ENCODE measurements at regions not wholly inside any gene's neighbourhood (a gene's known extent, or its start where the extent isn't known, plus 50 kb on each side); places are given as distances from the start of the nearest gene placed in this dataset.

- DNase-seq, result no peak
Observed at GRCh38 chr13:86201477-86201876, 402.3 kb upstream of the SLITRK6 start.

DNA sequence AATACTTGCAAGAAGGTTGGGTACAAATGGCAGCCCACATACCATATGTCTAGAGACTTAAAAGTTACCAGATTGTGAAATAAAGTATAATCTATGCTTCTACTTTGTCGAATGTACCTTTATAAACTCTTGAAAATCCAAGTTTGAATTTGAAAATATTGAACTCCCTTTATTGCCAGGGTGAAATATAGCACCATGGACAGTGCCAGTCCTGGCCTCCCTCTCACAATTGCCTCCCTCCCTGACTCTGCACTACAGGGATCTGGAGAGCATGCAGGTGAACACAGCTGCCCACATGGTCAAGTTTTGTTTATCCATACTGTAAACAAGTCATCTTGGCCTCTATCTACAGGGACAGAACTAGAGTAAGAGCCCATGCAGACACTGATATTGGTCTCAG lies 394.1 kb upstream of the SLITRK6 start:
- DNase-seq, result no peak

GRCh38 chr13:86188170-86188569 lies 389.0 kb upstream of the SLITRK6 start:
- DNase-seq, result no peak

DNA sequence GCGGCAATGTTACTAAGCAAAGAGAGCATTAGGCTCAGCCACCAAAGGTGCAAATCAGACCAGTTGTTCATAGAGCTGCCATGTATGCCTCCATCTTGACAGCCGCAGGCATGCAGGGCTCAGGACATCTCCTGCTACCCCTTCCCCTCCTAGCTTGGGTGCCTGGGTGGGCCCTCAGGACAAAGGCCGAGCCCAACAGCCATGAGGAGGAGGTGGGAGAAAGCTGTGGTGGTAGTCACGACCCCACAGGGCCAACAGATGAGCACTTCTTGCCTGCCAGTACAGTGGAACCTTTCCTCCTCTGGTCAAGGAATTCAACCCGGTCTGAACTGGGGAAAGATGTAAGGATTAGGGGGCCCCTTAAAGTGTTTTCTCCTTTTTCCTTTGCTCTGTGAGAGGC lies 386.4 kb upstream of the SLITRK6 start:
- no peak for DNase-seq

GRCh38 chr13:86185107-86185506 lies 385.9 kb upstream of the SLITRK6 start:
- DNase-seq, result no peak

- no peak for DNase-seq
Observed at GRCh38 chr13:86174622-86175021, 375.4 kb upstream of the SLITRK6 start.

DNA sequence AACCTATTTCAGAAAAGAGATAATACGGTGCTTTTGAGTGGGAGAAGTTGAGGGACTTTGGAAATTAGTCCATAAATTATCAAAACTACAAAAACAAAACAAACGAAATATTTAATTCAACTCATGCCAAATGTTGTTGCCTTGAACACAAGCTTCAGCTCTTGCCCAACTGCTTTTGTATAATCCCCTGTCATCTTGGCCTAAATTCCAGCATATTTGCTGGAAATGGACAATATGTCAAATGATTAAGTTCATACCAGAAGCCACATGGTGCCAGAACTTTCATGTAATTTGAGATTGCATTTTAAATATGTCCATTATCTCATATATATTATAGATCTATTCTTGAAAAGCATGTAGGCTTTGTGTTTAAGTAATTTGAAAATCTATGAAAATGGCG lies 373.7 kb upstream of the SLITRK6 start:
- DNase-seq, result no peak

GRCh38 chr13:86161257-86161656 lies 362.0 kb upstream of the SLITRK6 start:
- DNase-seq, result no peak

DNA sequence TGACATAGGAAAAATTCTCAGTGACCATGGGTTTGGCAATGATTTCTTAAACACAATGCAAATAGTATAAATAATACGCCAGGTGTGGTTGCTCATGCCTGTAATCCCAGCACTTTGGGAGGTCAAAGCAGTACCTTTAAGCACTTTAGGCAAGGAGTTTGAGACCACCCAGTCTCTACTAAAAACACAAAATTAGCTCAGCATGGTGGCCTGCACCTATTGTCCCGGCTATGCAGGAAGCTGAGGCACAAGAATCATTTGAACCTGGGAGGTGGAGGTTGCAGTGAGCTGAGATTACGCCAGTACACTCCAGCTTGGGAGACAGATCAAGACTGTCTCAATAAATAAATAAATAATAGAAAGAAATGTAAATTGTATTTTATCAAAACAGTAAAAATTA lies 356.5 kb upstream of the SLITRK6 start:
- DNase-seq, result no peak

DNA sequence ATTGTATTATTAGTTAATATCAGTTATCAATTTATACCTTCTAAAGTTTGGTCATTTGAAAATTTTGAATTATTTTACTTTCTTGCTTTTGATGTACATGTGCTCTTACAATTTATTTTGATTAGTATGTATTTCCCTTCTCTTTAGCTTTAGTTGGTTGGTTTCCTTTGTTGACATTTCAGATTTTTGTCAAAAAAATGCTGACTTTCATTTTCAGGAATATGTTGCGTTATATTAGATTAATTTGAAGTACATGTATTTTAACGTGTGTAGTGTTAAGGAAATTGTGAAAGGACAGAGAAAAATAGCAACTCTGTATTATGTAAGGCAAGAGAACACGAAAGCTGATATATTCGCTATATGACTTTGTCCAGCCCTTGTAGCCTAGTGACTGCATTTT lies 342.9 kb upstream of the SLITRK6 start:
- no peak for DNase-seq

DNA sequence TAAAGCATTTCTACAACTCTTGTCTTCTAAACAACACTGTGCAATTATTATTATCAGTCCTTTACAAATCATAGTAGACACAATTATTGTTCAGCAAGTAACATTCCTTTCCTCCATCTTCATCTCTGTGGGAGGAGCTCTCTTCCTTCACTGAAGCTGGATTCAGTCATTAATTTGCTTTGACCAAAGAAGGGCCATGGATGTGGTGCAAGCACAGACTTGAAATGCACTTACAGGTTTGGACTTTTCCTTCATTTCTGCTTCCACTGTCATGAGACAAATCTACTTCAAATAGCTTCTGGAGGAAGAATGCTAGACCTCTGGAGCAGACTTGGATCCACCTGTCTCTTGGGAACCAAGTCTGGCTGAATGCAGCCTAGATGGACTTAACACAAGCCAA lies 336.6 kb upstream of the SLITRK6 start:
- DNase-seq, result no peak

DNA sequence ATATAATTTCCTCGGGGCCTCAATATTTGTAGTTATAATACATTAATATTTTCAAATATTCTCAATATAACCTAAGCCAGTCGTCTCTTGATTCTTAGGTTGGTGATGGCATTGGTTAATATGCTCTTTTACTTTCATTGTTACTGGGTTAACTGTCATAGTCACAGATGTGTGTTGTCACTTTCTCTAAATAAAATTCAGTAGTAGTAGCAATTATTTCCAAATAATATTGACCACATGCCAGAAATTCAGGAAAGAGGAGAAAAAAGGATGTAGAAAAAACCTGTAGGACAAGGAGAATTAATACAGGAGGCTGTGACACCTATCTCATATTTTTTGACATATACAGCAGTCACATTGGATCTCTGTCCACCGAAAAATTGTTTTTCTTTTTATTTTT lies 322.7 kb upstream of the SLITRK6 start:
- no peak for DNase-seq

DNA sequence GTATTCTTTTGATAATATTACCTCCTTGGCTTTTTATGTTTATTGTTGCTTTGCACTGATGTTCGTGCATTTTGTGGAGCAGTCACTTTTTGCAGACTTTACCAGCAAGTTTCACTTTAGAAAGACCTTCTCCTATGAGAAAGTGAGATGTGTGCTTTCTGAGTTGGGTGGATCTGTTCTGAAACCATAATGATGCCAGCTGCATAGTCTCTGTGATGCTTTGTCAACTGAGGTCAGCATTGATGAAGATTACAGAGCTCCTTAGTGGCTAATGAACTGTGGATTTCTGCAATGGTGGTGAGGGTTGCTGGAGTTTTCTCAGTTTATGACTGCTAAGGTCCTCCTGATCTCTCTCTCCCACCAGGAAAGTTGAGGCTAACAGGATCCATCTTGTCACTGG lies 309.9 kb upstream of the SLITRK6 start:
- DNase-seq, result no peak

DNA sequence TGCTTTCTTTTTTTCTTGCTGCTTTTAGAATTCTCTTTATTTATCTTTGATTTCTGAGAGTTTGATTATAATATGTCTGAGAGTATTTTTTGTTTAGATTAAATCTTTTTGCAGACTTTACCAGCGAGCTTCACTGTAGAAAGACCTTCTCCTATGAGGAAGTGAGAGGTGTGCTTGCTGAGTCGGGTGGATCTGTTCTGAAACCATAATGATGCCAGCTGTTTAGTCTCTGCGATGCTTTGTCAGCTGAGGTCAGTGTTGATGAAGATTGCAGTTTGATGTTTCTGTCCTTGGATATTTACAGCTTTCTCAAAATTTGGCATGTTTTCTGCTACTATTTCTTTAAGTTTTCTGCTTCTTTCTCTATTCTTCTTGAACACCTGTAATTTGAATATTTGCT lies 309.1 kb upstream of the SLITRK6 start:
- no peak for DNase-seq

DNA sequence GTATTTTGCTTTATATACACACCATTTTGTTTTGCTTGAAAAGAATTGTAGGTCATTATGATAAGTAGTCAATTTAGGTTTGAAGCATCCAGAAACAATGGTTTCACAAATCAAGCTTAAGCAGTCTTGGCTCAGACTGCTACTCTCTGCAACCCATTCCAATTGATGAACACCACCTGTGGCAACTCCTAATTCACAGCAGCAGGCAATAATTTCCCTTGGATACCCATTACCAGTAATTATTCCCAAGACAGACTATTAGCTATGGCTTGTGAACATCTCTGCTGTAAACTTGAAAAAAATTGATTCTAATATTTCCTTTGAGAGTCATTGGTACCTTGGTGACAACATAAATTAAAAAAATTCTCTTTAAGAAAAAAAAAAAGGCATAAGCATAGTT lies 299.3 kb upstream of the SLITRK6 start:
- DNase-seq, result peak; percentile 93

GRCh38 chr13:86095351-86095750 lies 296.1 kb upstream of the SLITRK6 start:
- no peak for DNase-seq

DNA sequence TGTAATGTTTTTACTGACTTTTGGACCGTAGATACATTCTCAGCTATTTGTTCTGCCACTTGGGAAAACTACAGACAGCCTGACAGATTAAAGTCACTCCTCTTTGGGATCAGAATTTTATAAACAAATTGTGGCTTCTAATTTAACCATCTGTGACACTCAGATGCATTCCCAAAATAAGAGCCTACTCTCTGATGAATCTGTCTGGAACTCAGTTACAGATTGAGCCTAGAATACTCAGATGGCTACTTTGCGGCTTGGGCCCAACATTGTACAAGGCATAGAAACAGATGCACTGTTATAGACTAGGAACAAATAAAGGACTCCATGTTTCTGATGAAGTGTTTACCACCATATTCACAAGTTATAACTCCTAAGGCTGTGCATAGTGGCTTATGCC lies 291.0 kb upstream of the SLITRK6 start:
- DNase-seq, result no peak

- DNase-seq, result no peak
Observed at GRCh38 chr13:86087244-86087643, 288.0 kb upstream of the SLITRK6 start.

GRCh38 chr13:86085890-86086289 lies 286.7 kb upstream of the SLITRK6 start:
- DNase-seq, result no peak

- no peak for DNase-seq
Observed at GRCh38 chr13:86082121-86082520, 282.9 kb upstream of the SLITRK6 start.

GRCh38 chr13:86080340-86080995 lies 281.2 kb upstream of the SLITRK6 start:
- DNase-seq, result no peak

GRCh38 chr13:86066611-86067365 lies 267.6 kb upstream of the SLITRK6 start:
- no peak for DNase-seq

DNA sequence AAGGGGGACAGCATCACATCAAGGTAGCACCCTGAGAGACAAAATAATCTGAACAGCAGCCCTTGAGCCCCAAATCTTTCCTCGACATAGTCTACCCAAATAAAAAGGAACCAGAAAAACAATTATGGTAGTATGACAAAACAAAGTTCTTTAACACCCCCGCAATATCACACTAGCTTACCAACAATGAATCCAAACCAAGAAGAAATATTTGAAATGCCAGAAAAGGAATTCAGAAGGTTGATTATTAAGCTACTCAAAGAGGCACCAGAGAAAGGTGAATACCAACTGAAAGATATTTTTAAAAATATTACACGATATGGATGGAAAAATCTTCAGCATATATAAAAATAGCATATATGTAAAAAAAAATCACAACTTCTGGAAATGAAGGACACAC lies 252.9 kb upstream of the SLITRK6 start:
- DNase-seq, result no peak

DNA sequence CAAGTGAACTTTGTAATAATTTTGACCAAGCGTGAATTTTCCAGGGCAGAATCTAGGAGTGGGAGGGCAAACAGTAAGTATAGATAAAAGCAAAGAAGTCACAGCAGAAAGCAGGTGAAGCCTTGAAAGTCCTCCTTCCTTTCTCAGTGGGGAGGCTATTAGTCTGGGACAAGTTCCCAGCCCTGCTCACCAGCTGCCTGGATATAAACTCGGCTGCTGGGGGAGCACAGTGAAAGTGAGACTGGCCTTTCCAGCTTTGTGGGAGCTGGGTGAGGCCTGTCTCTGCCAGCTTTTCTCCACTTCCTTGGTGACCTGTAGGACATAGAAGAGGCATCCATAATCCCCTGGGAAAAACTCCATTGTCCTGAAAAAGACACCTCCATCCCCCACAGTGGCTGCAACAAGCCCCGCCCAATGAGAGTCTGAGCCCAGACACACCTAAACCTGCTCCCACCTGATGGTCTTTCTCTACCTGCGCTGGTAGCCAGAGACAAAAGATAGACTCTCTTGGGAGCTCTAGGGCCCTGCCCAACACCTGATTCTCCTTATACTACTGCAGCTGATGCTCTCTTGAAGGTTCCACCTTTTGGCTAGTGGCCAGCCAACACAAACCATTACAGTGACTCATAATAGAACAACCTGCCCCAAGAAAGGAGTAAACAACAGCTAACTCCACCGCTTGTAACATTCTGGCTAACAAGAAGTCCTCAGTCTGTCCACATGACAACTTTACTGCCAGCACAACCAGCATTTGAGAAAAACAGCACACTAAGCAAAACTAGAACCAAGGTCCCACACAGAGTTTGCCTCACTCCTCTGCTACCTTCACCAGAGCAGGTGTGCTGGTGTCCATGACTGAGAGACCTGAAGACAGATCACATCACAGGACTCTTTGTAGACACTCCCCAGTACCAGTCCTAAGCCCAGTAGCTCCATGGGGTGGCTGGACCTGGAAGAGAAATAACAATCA lies 252.2 kb upstream of the SLITRK6 start:
- no peak for DNase-seq

All from NCI-H1417 treated with DMSO at 0.1 percent for 48 hours (cell line).